ENCODE measurements at regions not wholly inside any gene's neighbourhood (a gene's known extent, or its start where the extent isn't known, plus 50 kb on each side); places are given as distances from the start of the nearest gene placed in this dataset.

GRCh38 chr3:155239960-155240359, 53.5 kb downstream of the STRIT1 start:
- no peak for TF ChIP-seq POLR2A (IDR thresholded peaks at IDR 0.05; ENCODE audit: control extremely low read depth in 1 of 2, low read depth in 2 of 2, low read length in 2 of 2)
- no peak for TF ChIP-seq ZNF274 (IDR thresholded peaks at IDR 0.05; ENCODE audit: borderline replicate concordance, extremely low read depth, low read length)
- TF ChIP-seq, protein P1, sequence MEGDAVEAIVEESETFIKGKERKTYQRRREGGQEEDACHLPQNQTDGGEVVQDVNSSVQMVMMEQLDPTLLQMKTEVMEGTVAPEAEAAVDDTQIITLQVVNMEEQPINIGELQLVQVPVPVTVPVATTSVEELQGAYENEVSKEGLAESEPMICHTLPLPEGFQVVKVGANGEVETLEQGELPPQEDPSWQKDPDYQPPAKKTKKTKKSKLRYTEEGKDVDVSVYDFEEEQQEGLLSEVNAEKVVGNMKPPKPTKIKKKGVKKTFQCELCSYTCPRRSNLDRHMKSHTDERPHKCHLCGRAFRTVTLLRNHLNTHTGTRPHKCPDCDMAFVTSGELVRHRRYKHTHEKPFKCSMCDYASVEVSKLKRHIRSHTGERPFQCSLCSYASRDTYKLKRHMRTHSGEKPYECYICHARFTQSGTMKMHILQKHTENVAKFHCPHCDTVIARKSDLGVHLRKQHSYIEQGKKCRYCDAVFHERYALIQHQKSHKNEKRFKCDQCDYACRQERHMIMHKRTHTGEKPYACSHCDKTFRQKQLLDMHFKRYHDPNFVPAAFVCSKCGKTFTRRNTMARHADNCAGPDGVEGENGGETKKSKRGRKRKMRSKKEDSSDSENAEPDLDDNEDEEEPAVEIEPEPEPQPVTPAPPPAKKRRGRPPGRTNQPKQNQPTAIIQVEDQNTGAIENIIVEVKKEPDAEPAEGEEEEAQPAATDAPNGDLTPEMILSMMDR (IDR thresholded peaks at IDR 0.05; ENCODE audit: control extremely low read depth in 1 of 3, insufficient read depth in 1 of 3, low read depth in 1 of 3, low read length in 3 of 3), result no peak
- TF ChIP-seq EZH2 (IDR thresholded peaks at IDR 0.05; ENCODE audit: low read depth, low read length, severe bottlenecking), result no peak
- no peak for TF ChIP-seq POU5F1 (IDR thresholded peaks at IDR 0.05; ENCODE audit: low read depth, low read length)
- no peak for TF ChIP-seq HDAC2 (IDR thresholded peaks at IDR 0.05; ENCODE audit: borderline replicate concordance in 1 of 2, low read depth in 2 of 2, low read length in 2 of 2)
- no peak for TF ChIP-seq JUN (IDR thresholded peaks at IDR 0.05; ENCODE audit: low read depth, low read length)
- no peak for TF ChIP-seq CHD2 (IDR thresholded peaks at IDR 0.05; ENCODE audit: low read length)
- no peak for TF ChIP-seq RXRA (IDR thresholded peaks at IDR 0.05; ENCODE audit: insufficient read depth, low read depth, low read length)
- no peak for TF ChIP-seq CEBPB (IDR thresholded peaks at IDR 0.05; ENCODE audit: low read depth, low read length)
- no peak for TF ChIP-seq SP1 (IDR thresholded peaks at IDR 0.05; ENCODE audit: low read depth, low read length)
